ENCODE measurements at regions not wholly inside any gene's neighbourhood (a gene's known extent, or its start where the extent isn't known, plus 50 kb on each side); places are given as distances from the start of the nearest gene placed in this dataset.

- no peak for TF ChIP-seq RFX7 (CRISPR knock-in tag; IDR thresholded peaks at IDR 0.05)
- TF ChIP-seq CAMTA2 (CRISPR knock-in tag; conservative IDR thresholded peaks at IDR 0.05): no peak
- no peak for TF ChIP-seq ZBTB17 (CRISPR knock-in tag; IDR thresholded peaks at IDR 0.05)
These were observed 417.0 kb downstream of the EIPR1 start for GRCh38 chr2:2960441-2961133.

Measured in K562 (cell line).